H1 (cell line): ENCODE measurements at regions not wholly inside any gene's neighbourhood (a gene's known extent, or its start where the extent isn't known, plus 50 kb on each side); places are given as distances from the start of the nearest gene placed in this dataset.

ENCODE experiments used
- CTCF ChIP-seq, 3 experiments: IDR thresholded peaks; 1 replicate in 2 of 3; 2 replicates in 1 of 3; pipeline versions ENCODE4 v1.5.1 to v1.6.1; 2011; ENCODE audit warnings: low read length in 3 of 3, mild to moderate bottlenecking in 3 of 3, inconsistent platforms in 2 of 3, low read depth in 1 of 3, moderate library complexity in 1 of 3; ENCODE audit not compliant: insufficient read depth in 1 of 3; ENCODE audit errors: control extremely low read depth in 1 of 3
- GABPA ChIP-seq: IDR thresholded peaks from 2 replicates; pipeline ENCODE4 v1.6.1; 2011; ENCODE audit warnings: mild to moderate bottlenecking, low read length, moderate library complexity, borderline replicate concordance; ENCODE audit not compliant: insufficient read depth
- SRF ChIP-seq: IDR thresholded peaks from 2 replicates; pipeline ENCODE4 v1.6.1; 2011; ENCODE audit warnings: mild to moderate bottlenecking, low read depth, low read length, moderate library complexity

- TF ChIP-seq GABPA (no peak), CTCF (IDR thresholded peaks at IDR 0.05; ENCODE audit: control extremely low read depth in 1 of 3, insufficient read depth in 1 of 3, low read depth in 1 of 3, low read length in 3 of 3) (no peak), SRF (no peak)
Measured at GRCh38 chr20:51121272-51121671, 98.4 kb upstream of the KCNG1 start.
